GM12892 (cell line): ENCODE measurements at regions not wholly inside any gene's neighbourhood (a gene's known extent, or its start where the extent isn't known, plus 50 kb on each side); places are given as distances from the start of the nearest gene placed in this dataset.
A peak's percentile ranks its signal among the peaks of the same experiment; 100 is the strongest.
"Not testable (repeated sequence)": the region's sequence is repeated elsewhere in the genome, so short reads cannot be mapped to it uniquely, and the experiment has no call there.

Experiments used
- DNase-seq: peaks from one replicate; pipeline ENCODE4 v3.0.0; 2011; ENCODE audit not compliant: insufficient read length
- FAIRE-seq: peaks from 2 replicates; lab custom pipeline; 2011; peaks lifted over from hg19 to GRCh38; lab: Jason Lieb, UNC
- POLR2A ChIP-seq: IDR thresholded peaks from 2 replicates; pipeline ENCODE4 v1.6.1; 2011; ENCODE audit warnings: low read depth, low read length, control low read depth
- POLR2AphosphoS5 ChIP-seq: IDR thresholded peaks from 2 replicates; pipeline ENCODE4 v1.6.1; 2011; ENCODE audit warnings: low read depth, low read length, control low read depth
- TAF1 ChIP-seq: IDR thresholded peaks from 2 replicates; pipeline ENCODE4 v1.6.1; 2011; ENCODE audit warnings: low read depth, mild to moderate bottlenecking, control low read depth, low read length, borderline replicate concordance

- FAIRE-seq (no peak), DNase-seq (no peak)
- TF ChIP-seq POLR2A (no peak), POLR2AphosphoS5 (no peak), TAF1 (no peak)
These were observed 172.4 kb upstream of the CXCR4 start for GRCh38 chr2:136290326-136290725.

DNA sequence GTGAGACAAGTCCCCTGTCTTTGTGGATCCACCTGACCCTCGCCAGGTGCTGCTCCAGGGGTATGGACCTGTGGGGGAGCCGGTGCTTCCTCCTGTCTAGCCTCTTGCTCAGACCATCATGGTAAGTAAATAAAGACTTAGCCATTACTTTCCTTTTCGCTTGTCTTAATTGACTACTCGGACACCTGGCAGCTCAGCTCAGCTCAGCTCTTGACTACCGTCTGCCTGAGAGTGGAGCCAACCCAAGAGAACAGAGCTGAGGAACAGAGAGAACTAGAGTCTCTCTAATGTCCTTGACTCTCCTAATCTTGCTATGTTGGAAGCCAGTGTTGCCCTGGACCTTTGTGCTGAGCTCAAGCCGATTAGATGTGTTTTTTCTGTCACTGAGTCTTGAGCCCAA, 170.3 kb upstream of the CXCR4 start:
- no peak for TF ChIP-seq POLR2AphosphoS5
- no peak for TF ChIP-seq TAF1
- TF ChIP-seq POLR2A, result no peak
- FAIRE-seq, result no peak
- no peak for DNase-seq

DNA sequence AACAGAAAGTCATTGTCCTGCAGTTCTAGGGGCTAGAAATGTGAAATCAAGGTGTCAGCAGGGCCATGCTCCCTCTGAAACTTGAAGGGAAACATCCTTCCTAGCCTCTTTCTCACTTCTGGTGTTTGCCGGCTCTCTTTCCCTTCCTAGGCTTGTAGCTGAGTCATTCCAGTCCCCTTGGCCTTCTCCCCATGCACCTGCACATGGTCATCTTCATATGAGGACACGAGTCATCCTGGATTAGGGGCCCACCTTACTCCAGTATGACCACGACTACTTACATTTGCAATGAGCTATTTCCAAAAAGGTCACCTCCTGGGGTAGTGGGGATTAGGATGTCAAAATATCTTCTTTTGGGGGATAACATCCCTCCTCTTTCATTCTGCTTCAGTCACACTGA, 168.5 kb upstream of the CXCR4 start:
- no peak for TF ChIP-seq POLR2AphosphoS5
- no peak for TF ChIP-seq POLR2A
- no peak for TF ChIP-seq TAF1
- no peak for DNase-seq
- FAIRE-seq, result peak; percentile 61

DNA sequence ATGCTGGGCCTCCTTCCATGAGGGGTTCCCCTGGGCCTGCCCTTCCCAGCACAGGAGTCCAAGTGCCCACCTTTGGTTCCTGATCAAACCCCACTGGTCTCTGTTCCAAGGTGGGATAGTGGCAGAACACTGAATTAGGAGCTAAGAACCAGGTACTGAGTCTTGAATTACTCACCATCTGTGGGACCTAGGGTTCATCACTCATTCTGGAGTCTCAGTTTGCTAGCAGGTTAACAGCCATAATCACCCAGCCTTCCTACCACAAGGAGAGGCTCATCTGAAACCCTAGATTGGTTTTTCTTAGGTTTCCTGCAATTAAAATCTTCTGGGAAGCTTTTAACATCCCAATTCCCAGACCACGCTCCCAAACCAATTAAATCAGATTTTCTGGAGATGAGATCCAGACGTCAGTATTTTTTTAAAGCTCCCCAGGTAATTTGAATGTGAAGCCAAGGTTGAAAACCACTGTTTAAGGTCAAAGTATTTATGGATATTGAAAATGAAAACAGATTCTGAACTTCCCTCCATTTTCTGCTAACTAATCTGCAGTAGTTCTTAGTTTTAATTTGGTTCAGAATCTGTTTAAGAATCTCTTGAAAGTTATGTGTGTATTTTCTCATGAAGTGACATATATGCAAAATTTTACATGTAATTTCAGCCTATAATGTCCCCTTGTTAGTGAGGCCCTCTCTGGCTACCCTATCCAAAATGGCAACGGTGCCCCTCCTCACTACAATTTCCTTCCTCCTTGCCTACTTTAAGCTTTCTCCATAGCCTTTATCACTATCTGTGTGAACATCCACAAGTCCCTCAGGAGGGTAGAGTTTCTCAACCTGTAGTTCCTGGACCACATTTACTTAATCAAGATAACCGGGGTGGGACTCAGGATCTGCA, 166.5 kb upstream of the CXCR4 start:
- peak; percentile 81 for FAIRE-seq
- TF ChIP-seq POLR2AphosphoS5 (no peak), POLR2A (no peak), TAF1 (no peak)
- no peak for DNase-seq

GRCh38 chr2:136282251-136282650, 164.3 kb upstream of the CXCR4 start:
- no peak for DNase-seq
- TF ChIP-seq POLR2AphosphoS5 (no peak), TAF1 (no peak), POLR2A (no peak)
- FAIRE-seq, result no peak

DNA sequence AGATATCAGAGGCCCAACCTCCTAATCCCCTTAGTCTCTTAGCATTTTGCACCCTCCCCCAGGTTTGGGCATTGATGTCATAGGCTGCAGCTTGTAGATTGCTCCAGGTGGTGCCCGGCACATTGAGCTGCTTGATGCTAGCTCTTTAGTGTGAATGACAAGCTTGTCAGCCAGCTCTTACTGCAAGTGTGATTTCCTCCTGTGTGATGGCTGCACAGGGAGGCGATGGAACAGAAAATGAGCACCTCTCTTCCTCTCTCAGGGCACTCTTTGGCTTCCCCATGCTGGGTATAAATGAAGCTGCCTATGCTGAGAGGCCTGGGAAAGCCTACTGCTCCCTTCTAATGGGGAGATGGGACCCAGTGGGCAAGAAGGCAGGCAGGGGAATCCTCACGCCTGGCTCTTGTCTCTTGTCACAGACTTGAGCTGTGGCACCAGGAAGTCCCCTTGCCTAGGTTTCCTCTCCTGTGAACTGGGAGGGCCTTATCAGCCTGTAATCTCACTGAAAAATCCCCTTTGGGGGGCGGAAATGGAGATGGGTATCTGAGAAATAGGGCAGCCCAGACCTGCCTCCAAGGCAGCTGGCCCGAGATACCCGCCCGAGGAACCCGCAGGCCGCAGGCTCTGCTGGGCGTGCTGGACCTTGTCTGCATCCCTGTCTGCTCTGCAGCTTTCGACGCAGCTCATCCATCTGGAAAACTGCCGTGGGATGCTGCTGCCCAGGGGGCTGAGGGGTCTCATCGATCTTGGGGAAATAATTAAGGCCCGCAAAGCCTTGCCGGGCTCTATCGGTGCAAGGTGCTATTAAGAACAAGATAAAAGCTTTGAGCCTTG, 163.5 kb upstream of the CXCR4 start:
- TF ChIP-seq POLR2AphosphoS5, result no peak
- TF ChIP-seq POLR2A, result no peak
- TF ChIP-seq TAF1, result no peak
- FAIRE-seq (peak; percentile 79), DNase-seq (no peak)

DNA sequence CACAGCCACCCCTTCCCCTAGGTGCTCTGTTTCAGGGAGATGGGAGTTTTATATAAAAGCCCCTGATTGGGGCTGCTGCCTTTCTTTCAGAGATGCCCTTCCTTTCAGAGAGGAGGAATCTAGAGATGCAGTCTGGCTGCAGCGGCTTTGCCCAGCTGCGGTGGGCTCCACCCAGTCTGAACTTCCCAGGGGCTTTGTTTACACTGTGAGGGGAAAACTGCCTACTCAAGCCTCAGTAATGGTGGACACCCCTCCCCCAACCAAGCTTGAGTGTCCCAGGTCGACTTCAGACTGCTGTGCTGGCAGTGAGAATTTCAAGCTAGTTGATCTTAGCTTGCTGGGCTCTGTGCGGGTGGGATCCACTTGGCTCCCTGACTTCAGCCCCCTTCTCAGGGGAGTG, 148.4 kb upstream of the CXCR4 start:
- not testable (repeated sequence) for DNase-seq, FAIRE-seq

GRCh38 chr2:136259551-136259950, 141.6 kb upstream of the CXCR4 start:
- no peak for TF ChIP-seq POLR2AphosphoS5
- FAIRE-seq, result no peak
- DNase-seq, result no peak

GRCh38 chr2:136257893-136258292, 139.9 kb upstream of the CXCR4 start:
- DNase-seq (no peak), FAIRE-seq (no peak)
- TF ChIP-seq POLR2A, result no peak
- no peak for TF ChIP-seq POLR2AphosphoS5
- no peak for TF ChIP-seq TAF1

DNA sequence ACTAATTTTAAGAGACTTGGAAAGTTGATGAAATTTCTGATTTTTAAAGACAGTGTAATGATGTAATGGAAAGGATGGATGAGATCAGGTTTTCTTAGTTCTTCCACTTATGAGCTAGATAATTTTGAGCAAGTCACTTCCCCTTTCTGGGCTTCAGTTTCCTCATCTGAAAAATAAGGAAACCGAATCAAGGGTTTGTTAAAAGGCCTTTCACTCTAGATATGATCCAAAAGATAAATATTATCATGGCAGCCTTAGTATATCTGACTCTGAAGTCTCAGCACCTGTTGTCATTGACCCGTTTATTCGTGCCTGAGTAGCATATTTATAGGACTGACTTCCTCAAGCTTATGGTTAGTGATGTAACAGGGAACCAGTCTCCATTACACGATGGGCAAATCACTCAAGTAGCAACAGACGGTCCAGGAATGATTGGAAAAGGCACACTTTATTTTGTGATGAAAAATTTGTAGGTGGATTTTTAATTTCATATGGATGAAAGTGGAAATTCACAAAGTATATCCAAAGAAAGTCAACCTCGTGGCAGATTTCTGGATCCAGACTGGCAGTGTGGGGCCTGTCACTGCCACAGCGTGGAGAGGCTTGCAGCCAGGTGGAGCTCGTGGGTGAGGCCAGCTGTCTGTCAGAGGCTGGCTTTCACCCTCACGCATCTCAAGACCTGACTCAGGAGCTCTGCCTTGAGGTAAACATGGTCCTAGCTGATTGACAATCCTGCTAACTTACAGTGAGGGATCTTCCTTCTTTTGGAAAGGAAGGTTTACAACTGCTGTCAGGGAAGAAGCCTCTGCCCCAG, 137.9 kb upstream of the CXCR4 start:
- peak; percentile 70 for FAIRE-seq
- TF ChIP-seq POLR2A (no peak), TAF1 (no peak), POLR2AphosphoS5 (no peak)
- DNase-seq, result no peak

DNA sequence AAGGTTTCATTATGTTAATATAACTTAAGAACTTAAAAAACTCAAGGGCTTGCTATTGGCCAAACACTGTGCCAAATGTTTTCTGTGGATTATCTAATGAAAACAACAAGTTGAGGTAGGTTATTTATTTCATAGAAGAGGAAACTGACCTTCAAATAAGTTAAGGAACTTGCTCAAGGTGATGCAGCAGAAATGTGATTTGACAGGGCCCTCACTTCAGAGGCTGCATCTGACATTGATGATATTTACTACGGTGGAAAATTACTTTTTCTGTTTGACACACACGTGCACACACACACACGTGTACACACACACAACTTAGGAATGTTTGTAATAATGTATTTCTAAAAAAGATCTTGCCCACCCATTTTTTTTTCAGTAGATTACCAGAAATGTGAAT, 137.2 kb upstream of the CXCR4 start:
- DNase-seq (no peak), FAIRE-seq (peak; percentile 46)
- TF ChIP-seq POLR2AphosphoS5 (no peak), POLR2A (no peak), TAF1 (no peak)
